SH-SY5Y (cell line): ENCODE measurements at regions not wholly inside any gene's neighbourhood (a gene's known extent, or its start where the extent isn't known, plus 50 kb on each side); places are given as distances from the start of the nearest gene placed in this dataset.

ENCODE experiments used
- GATA2 ChIP-seq: IDR thresholded peaks from 2 replicates; pipeline ENCODE4 v1.6.1; 2011; ENCODE audit warnings: mild to moderate bottlenecking, low read depth, low read length
- GATA3 ChIP-seq: IDR thresholded peaks from 2 replicates; pipeline ENCODE4 v1.6.1; 2011; ENCODE audit warnings: low read depth, mild to moderate bottlenecking, low read length, moderate library complexity

DNA sequence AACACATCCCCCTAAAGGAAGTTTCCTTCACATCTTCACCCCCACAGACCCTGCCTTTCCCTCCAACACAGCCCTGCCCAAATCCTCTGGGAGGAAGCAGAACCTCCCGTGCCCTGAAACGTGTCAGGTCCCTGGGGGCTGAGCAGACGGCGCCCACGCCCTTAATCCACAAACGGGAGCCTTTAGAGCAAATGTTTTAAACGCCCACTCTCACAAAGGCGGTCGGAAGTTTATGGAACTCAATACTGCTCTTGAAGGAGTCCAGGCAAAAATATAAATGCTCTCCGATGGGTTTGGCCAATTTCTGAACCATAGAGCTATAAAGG is 237.1 kb upstream of the AFDN start:
- TF ChIP-seq GATA3 (no peak), GATA2 (no peak)
